M059J (cell line): ENCODE measurements at regions not wholly inside any gene's neighbourhood (a gene's known extent, or its start where the extent isn't known, plus 50 kb on each side); places are given as distances from the start of the nearest gene placed in this dataset.

Experiments
- DNase-seq: peaks from one replicate; pipeline ENCODE4 v3.0.0-alpha.2; 2012; ENCODE audit warnings: low read depth

- DNase-seq: no peak
Observed at GRCh38 chr2:156695595-156695994, 259.4 kb downstream of the GPD2 start.

DNA sequence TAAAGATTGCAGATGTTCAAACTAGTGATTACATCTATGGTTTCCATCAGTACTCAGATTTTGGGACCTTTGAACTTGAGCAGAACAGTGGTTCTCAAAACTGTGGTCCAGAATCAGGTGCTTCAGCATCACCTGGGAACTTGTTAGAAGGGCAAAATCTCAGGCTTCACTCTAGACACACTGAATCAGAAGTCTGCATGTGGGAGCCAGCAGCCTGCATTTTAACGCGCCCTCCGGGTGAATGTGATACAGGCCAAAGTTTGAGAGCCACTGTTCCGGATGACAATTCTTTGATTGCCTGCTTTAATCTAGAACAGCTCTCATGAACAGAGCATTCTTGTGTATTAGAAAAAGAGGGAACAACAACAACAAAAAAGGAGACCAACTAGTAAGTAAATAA is 261.7 kb downstream of the GPD2 start:
- no peak for DNase-seq

DNA sequence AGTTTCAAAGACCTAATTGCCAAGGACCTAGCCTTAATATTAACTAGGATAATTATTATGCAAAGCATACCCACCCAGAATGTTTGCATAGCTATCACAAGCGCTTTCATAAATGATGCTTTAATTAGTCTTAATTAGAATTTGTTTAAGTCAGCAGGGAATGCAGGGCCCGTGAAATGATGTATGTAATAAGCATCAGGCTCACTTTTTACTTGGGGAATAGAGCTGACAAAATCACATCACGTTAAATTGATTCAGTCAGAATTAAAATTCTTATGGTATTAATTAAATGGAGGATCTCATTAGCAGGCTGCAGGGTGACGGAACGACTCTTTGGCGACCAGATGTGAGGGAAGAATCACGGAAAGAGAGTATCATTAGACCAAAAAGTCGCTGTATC is 264.5 kb downstream of the GPD2 start:
- DNase-seq: no peak

DNA sequence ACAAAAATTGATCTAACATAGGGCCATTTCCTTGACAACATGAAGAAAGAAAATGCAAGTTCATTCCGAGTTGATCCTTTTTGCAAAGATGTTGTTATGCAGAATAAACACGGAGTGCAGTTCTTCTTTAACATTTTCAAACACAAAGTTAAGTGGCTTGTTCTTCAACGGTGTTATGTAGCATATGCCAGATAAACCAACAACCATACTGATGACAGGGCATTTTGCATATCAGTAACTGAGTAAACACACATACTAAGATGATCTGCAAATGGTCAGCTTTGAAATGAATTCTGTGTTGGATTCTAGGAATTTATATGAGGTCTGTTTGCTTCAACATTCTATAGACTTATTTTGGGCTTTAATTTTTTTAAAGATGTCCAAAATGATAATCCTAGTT is 266.4 kb downstream of the GPD2 start:
- DNase-seq: no peak

GRCh38 chr2:156703642-156704041 is 267.5 kb downstream of the GPD2 start:
- no peak for DNase-seq

- DNase-seq: no peak
Observed at GRCh38 chr2:156704132-156704531, 268.0 kb downstream of the GPD2 start.

- no peak for DNase-seq
Observed at GRCh38 chr2:156704617-156705016, 268.4 kb downstream of the GPD2 start.

DNA sequence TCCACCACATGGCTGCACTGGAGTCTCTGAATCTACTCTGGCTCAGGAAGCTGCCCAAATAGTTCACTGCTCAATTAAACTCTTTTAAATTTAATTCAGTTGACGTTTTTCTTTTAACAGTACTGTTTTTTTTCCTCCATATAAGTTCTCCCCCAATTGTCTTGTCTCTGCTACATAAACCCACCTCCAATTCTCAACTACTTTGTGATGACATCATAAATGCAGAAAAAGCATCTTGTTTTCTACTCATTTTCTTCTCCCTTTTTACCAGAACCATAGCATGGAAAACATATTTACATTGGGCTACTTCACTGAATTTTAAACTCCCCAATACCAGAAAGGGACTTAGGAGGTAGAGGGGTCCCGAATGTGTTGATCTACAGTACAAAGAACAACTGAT is 270.4 kb downstream of the GPD2 start:
- no peak for DNase-seq

GRCh38 chr2:156708051-156708450 is 271.9 kb downstream of the GPD2 start:
- DNase-seq: peak; percentile 20

- no peak for DNase-seq
Observed at GRCh38 chr2:156709091-156709490, 272.9 kb downstream of the GPD2 start.

- no peak for DNase-seq
Observed at GRCh38 chr2:156719036-156719435, 282.9 kb downstream of the GPD2 start.

GRCh38 chr2:156727867-156728266 is 291.7 kb downstream of the GPD2 start:
- DNase-seq: no peak

DNA sequence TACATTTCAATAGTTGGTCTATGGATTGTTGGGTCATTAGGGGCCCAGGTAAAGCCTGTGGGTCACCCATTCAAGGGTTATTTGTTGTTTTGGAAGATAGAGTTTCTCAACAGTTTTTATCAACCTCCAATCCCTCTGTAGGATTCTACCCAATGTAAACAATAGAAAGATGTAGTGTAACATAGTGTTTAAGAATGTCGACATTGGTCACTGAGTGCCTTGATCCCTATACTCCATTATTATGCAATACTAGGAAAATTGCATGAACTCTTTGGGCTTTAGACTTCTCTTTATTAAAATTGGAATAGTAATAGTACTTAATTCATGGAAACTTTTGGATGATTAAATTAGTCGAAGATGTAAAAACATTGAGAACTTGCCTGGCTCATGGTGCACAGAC is 292.1 kb downstream of the GPD2 start:
- DNase-seq: no peak

GRCh38 chr2:156731506-156731905 is 295.3 kb downstream of the GPD2 start:
- no peak for DNase-seq

DNA sequence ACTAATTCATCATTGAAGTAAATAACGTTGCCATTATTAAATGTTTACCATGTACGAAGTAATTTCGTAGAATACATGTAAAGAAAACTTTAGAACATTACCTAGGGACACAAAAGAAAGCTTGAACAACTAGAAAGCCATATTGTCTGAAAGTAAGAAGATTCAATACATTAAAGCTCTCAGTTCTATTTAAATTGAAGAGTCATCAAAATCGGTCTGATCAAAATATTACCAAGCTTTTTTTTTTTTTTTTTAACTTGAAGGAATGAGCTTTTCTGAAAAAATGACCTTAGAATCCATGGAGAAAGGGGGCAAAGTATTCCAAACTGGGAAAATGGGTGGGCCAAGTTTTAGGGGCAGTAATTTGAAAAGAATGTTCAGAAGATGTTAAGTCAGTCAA is 300.8 kb downstream of the GPD2 start:
- DNase-seq: no peak

DNA sequence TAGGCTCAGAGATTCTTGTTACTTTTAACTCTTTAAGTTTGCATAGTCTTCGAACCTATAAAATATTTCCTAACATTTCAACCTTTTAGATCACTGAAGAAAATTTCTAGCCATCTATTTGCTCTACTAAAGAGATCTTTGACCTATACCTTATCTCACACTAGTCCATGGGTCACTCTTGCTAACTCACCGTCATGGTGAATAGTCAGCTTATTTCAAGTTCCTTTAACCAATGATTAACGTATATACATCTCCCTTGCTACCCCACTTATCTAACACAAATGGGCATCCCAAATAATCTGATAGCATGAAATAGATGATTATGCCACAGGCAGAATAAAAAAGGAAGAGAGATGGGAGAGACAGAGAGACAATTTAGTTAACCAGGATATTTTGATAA is 303.1 kb downstream of the GPD2 start:
- no peak for DNase-seq

GRCh38 chr2:156745619-156746018 is 309.4 kb downstream of the GPD2 start:
- no peak for DNase-seq

DNA sequence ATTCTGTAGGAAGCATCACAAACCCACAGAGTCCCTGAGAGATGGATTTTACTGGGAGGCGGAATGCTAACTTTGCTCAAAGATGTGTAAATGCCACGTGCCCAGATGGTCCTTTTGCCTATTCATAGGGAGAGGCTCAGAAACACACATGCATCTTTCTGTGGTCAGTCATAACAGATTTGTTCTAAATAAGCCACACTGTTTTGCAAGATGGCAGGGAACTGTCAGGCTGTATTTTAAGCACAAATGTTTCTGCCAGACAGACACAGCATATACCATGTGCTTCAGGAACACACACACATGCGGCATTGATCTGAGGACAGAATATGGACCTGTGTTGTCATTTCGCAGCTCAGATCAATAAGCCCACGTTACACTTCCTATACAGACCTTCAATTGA is 312.0 kb downstream of the GPD2 start:
- no peak for DNase-seq

DNA sequence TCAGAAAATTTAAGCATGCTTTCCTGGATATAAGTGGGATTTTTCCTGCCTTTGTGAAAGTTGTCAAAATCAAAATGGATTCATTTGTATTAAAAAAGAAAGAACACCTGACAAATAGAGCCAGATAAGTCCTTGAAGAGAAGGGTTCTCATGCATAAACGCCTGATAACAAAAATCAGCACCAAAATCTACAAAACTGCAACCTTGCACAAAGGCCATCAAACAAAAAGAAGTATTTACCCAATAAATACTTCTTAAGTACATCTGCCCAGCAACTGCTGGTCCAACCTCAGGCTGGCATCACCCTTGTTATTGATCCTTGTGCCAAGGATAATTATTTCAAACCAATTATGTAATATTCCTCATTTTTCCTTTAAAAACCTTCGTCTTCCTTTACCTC is 315.9 kb downstream of the GPD2 start:
- no peak for DNase-seq

DNA sequence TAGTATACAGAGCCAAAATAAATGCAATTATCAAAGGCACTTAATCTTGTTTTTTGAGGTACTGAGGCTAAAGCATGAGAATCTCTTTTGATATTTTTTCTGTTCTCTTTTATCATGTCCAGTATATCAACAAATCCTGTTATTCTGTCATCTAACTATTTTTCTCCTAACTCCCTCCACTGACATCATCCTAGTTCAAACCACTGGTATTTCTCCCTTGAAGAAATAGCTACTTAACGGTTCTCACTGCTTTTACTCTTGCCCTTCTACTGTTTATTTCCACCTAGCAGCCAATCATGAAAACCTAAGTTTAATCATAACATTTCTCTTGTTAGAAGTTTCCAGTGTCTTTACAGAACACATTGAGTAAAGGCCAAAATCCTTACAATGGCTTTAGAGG is 317.6 kb downstream of the GPD2 start:
- DNase-seq: no peak

GRCh38 chr2:156756516-156756915 is 320.3 kb downstream of the GPD2 start:
- no peak for DNase-seq

- no peak for DNase-seq
Observed at GRCh38 chr2:156763174-156763573, 327.0 kb downstream of the GPD2 start.

GRCh38 chr2:156765043-156765442 is 328.9 kb downstream of the GPD2 start:
- DNase-seq: no peak

- no peak for DNase-seq
Observed at GRCh38 chr2:156765450-156765849, 329.3 kb downstream of the GPD2 start.

DNA sequence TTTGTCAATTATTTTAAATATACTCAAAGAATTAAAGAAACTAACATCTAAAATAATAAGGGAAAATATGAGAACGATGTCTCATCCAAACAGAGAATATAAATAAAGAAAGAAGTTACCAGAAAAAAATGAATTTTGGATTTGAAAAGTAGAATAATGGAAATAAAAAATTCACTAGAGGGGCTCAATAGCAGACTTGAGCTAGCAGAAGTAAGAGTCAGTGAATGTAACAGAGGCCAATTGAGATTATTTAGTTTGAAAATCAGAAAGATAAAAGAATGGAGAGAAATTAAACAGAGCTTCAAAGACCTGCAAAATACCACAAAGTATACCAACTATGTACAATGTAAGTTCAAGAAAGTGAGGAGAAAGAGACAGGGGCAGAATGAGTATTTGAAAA is 333.6 kb downstream of the GPD2 start:
- no peak for DNase-seq
